Thyroid gland (tissue), 4 donors: ENCODE measurements at regions not wholly inside any gene's neighbourhood (a gene's known extent, or its start where the extent isn't known, plus 50 kb on each side); places are given as distances from the start of the nearest gene placed in this dataset.

Experiments
- DNase-seq, 2 donors: peaks; one replicate each; pipeline ENCODE4 v3.0.0-alpha.2; 2019
- H3K27ac ChIP-seq, 3 donors: fragments of 200-600 bp; sonication (generic); 1 replicate in 2 of 3; 2 replicates in 1 of 3; pipeline ENCODE4 v1.5.1; 2016 to 2019; ENCODE audit warnings: mild to moderate bottlenecking in 1 of 3, moderate library complexity in 1 of 3
- H3K27me3 ChIP-seq: fragments of 200-600 bp; sonication (generic); one replicate; pipeline ENCODE4 v1.5.1; 2019
- H3K36me3 ChIP-seq, 2 donors: fragments of 200-600 bp; sonication (generic); one replicate each; pipeline ENCODE4 v1.5.1; 2016 to 2019
- H3K4me1 ChIP-seq, 2 donors: fragments of 200-600 bp; sonication (generic); one replicate each; pipeline ENCODE4 v1.5.1; 2017 to 2019
- H3K4me3 ChIP-seq, 3 donors: fragments of 200-600 bp; sonication (generic); replicated peaks in 1 of 3; 1 replicate in 2 of 3; 2 replicates in 1 of 3; pipeline ENCODE4 v1.5.1; 2016; ENCODE audit warnings: mild to moderate bottlenecking in 1 of 3
- H3K9me3 ChIP-seq: fragments of 200-600 bp; sonication (generic); one replicate; pipeline ENCODE4 v1.5.1; 2017
- CTCF ChIP-seq, 6 experiments: fragments of 200-600 bp in 3 of 6; fragments of 450-650 bp in 3 of 6; sonication (generic) in 3 of 6; IDR thresholded peaks; one replicate each; pipeline ENCODE4 v1.5.1; 2016 to 2019; ENCODE audit warnings: antibody characterized with exemption in 6 of 6, mild to moderate bottlenecking in 2 of 6, inconsistent platforms in 1 of 6, moderate library complexity in 1 of 6
- POLR2A ChIP-seq, 2 donors: fragments of 450-650 bp; IDR thresholded peaks; one replicate each; pipeline ENCODE4 v1.6.1; 2017; ENCODE audit warnings: antibody characterized with exemption in 2 of 2, mild to moderate bottlenecking in 2 of 2, moderate library complexity in 1 of 2
- WGBS, 2 donors: methylation state at CpG; one replicate each; pipeline ENCODE4 v1.1.5; 2017; 5-methylcytosine and 5-hydroxymethylcytosine counted together
- intact Hi-C: fragments of 100-400 bp; cut with DNase I; formaldehyde crosslinking; loops from one replicate; pipeline ENCODE4 v1.15.1; 2023

GRCh38 chr5:18036531-18036930 is 402.3 kb downstream of the TAF11L14 start:
- Histone ChIP-seq H3K27ac (no peak overlapping the region), H3K4me1 (no peaks in the 10 kb centered on the region), H3K4me3 (no peak overlapping the region), H3K27me3 (no peaks in the 10 kb centered on the region), H3K36me3 (no peaks in the 10 kb centered on the region), H3K9me3 (no peaks in the 10 kb centered on the region)
- intact Hi-C loops = no loop called here
- no peak for TF ChIP-seq POLR2A (IDR thresholded peaks at IDR 0.05)
- no peak for TF ChIP-seq CTCF (IDR thresholded peaks at IDR 0.05)
- WGBS, 2 donors = 84 to 86% methylated on average over 2 of the region's 2 CpGs
- DNase-seq = no peak

GRCh38 chr5:18037718-18038117 is 403.5 kb downstream of the TAF11L14 start:
- no peak for DNase-seq
- no peak overlapping the region for H3K27ac ChIP-seq
- intact Hi-C loops = no loop called here
- H3K4me1 ChIP-seq = no peaks in the 10 kb centered on the region
- TF ChIP-seq POLR2A (IDR thresholded peaks at IDR 0.05) (no peak), CTCF (IDR thresholded peaks at IDR 0.05) (no peak)
- no peaks in the 10 kb centered on the region for H3K9me3 ChIP-seq
- no peaks in the 10 kb centered on the region for H3K27me3 ChIP-seq
- H3K36me3 ChIP-seq = no peaks in the 10 kb centered on the region
- WGBS, 2 donors = 90 to 94% methylated on average over 2 of the region's 2 CpGs
- H3K4me3 ChIP-seq = no peak overlapping the region

GRCh38 chr5:18043344-18043743 is 409.1 kb downstream of the TAF11L14 start:
- TF ChIP-seq POLR2A (IDR thresholded peaks at IDR 0.05) = no peak
- TF ChIP-seq CTCF (IDR thresholded peaks at IDR 0.05) = no peak
- no peak for DNase-seq
- Histone ChIP-seq H3K27ac (no peak overlapping the region), H3K9me3 (no peaks in the 10 kb centered on the region), H3K27me3 (no peaks in the 10 kb centered on the region), H3K36me3 (no peaks in the 10 kb centered on the region), H3K4me1 (no peaks in the 10 kb centered on the region), H3K4me3 (no peak overlapping the region)
- 73 to 92% methylated on average over 1 of the region's 1 CpG for WGBS, 2 donors
- intact Hi-C loops = no loop called here

GRCh38 chr5:18048449-18048848 is 414.2 kb downstream of the TAF11L14 start:
- intact Hi-C loops = no loop called here
- H3K4me3 ChIP-seq = no peak overlapping the region
- peak overlapping the region in 1 of 3 donors; percentile 17 for H3K27ac ChIP-seq
- WGBS, 2 donors = 14 to 19% methylated on average over 2 of the region's 2 CpGs
- no peaks in the 10 kb centered on the region for H3K36me3 ChIP-seq
- H3K27me3 ChIP-seq = no peaks in the 10 kb centered on the region
- H3K9me3 ChIP-seq = no peaks in the 10 kb centered on the region
- H3K4me1 ChIP-seq = peaks cover 0 to 4% of the 10 kb centered on the region in 2 donors
- TF ChIP-seq CTCF (IDR thresholded peaks at IDR 0.05) = no peak
- TF ChIP-seq POLR2A (IDR thresholded peaks at IDR 0.05) = no peak
- DNase-seq = peak; percentile 14 to 45

- Histone ChIP-seq H3K27ac (no peak overlapping the region), H3K36me3 (no peaks in the 10 kb centered on the region), H3K4me1 (peaks cover 0 to 4% of the 10 kb centered on the region in 2 donors), H3K4me3 (no peak overlapping the region), H3K27me3 (no peaks in the 10 kb centered on the region), H3K9me3 (no peaks in the 10 kb centered on the region)
- no peak for DNase-seq
- intact Hi-C loops = no loop called here
- TF ChIP-seq POLR2A (IDR thresholded peaks at IDR 0.05) = no peak
- TF ChIP-seq CTCF (IDR thresholded peaks at IDR 0.05) = no peak
- 88 to 95% methylated on average over 1 of the region's 1 CpG for WGBS, 2 donors
These were observed 416.1 kb downstream of the TAF11L14 start for GRCh38 chr5:18050345-18050744.
